T-helper 17 cell (primary cell): ENCODE measurements at regions not wholly inside any gene's neighbourhood (a gene's known extent, or its start where the extent isn't known, plus 50 kb on each side); places are given as distances from the start of the nearest gene placed in this dataset.
"Not testable (repeated sequence)": the region's sequence is repeated elsewhere in the genome, so short reads cannot be mapped to it uniquely, and the experiment has no call there.

Source experiments
- ATAC-seq: fragments of 150-1000 bp; cut with Tn5 transposase; 2 replicates; pipeline ENCODE4 v1.10.0; 2021; ENCODE audit warnings: mild to moderate bottlenecking, moderate library complexity
- DNase-seq, 3 donors: peaks; one replicate each; pipeline versions ENCODE4 v3.0.0 to v3.0.0-alpha.2; 2020 to 2021
- H3K9me3 ChIP-seq: one replicate; pipeline ENCODE4 v1.7.0; 2013; ENCODE audit warnings: low read length, mild to moderate bottlenecking; ENCODE audit not compliant: control insufficient read depth, poor library complexity, severe bottlenecking
- H3K27ac Mint-ChIP-seq: one replicate; pipeline ENCODE4 v1.8.0; 2022; ENCODE audit warnings: mild to moderate bottlenecking, moderate library complexity, mixed read lengths
- H3K27me3 Mint-ChIP-seq: one replicate; pipeline ENCODE4 v1.8.0; 2022; ENCODE audit warnings: mixed read lengths
- H3K36me3 Mint-ChIP-seq: one replicate; pipeline ENCODE4 v1.8.0; 2022; ENCODE audit warnings: low read depth, mixed read lengths
- H3K4me1 Mint-ChIP-seq: one replicate; pipeline ENCODE4 v1.8.0; 2022; ENCODE audit warnings: mild to moderate bottlenecking, mixed read lengths
- H3K4me3 Mint-ChIP-seq: one replicate; pipeline ENCODE4 v1.8.0; 2022; ENCODE audit warnings: mild to moderate bottlenecking, moderate library complexity, mixed read lengths

DNA sequence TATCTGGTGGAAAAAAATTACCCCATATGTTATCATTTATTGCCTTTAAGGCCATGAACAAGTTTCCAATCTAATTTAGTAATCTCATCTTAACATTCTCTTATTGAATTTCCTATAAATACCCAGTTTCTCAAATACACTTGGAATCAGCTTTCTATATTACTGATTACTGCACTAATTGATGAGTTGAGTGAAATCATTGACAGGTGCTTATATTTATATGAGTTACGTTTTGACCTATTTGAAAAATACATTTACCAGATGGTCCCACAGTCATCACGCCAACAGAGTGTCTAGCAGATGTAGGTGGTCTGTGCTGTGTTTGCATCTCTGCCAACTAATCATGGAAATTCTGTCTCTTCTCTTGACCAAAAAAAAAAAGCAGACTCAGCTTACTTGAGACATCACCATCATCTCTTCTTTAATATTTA, 307.3 kb upstream of the NREP start:
- no peak for ATAC-seq
- no peaks in the 10 kb centered on the region for H3K4me1 Mint-ChIP-seq
- no peak for DNase-seq
- H3K9me3 ChIP-seq, result no peaks in the 10 kb centered on the region
- H3K27me3 Mint-ChIP-seq, result peaks cover 16% of the 10 kb centered on the region
- no peak overlapping the region for H3K4me3 Mint-ChIP-seq
- H3K36me3 Mint-ChIP-seq, result no peaks in the 10 kb centered on the region
- H3K27ac Mint-ChIP-seq, result no peak overlapping the region

DNA sequence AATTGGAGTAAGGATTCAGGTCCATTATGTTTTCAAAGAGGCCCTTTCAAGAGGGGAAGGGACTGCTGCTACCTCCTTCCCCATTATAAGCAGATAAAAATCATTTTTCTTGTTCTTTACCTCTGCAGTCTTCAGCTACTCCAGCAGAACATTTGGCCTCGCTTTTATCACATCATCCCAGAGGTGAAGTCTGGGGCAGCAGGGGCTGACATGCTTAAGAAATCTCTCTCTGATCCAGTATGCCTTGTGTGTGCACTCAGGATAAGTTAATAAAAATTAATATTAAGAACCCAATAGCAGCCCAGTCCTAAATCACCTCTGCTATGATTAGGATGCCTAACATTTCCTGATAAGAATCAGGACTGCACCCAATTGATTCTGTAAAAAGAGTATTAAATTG, 306.9 kb upstream of the NREP start:
- H3K36me3 Mint-ChIP-seq, result no peaks in the 10 kb centered on the region
- H3K27me3 Mint-ChIP-seq, result peaks cover 16% of the 10 kb centered on the region
- no peak overlapping the region for H3K27ac Mint-ChIP-seq
- H3K4me1 Mint-ChIP-seq, result no peaks in the 10 kb centered on the region
- ATAC-seq, result no peak
- H3K9me3 ChIP-seq, result no peaks in the 10 kb centered on the region
- no peak overlapping the region for H3K4me3 Mint-ChIP-seq
- no peak for DNase-seq

DNA sequence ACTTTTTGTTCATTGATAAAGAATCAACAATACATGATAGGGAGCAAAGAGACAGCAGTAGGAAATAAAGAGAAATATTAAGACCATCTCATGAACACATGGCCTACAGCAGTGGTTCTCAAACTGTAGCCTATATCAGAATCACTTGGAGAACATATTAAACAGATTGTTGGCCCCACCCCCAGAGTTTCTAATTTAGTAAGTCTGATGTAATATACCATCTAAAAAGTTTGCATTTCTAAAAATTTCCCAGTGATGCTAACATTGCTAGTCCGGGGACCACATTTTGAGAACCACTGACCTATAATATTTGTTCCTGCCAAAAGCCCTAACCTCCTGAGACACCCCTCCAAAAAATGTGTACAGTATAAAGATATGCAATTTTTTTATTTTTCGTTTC, 306.2 kb upstream of the NREP start:
- DNase-seq, result no peak
- Mint-ChIP-seq H3K27me3 (peaks cover 16% of the 10 kb centered on the region), H3K4me1 (no peaks in the 10 kb centered on the region), H3K4me3 (no peak overlapping the region), H3K27ac (no peak overlapping the region), H3K36me3 (no peaks in the 10 kb centered on the region)
- ATAC-seq, result no peak
- H3K9me3 ChIP-seq, result no peaks in the 10 kb centered on the region

GRCh38 chr5:112062181-112062580, 305.2 kb upstream of the NREP start:
- no peak overlapping the region for H3K27ac Mint-ChIP-seq
- H3K4me3 Mint-ChIP-seq, result no peak overlapping the region
- no peaks in the 10 kb centered on the region for H3K4me1 Mint-ChIP-seq
- DNase-seq (no peak), ATAC-seq (no peak)
- H3K27me3 Mint-ChIP-seq, result peaks cover 9% of the 10 kb centered on the region
- no peaks in the 10 kb centered on the region for H3K36me3 Mint-ChIP-seq
- no peaks in the 10 kb centered on the region for H3K9me3 ChIP-seq

- Mint-ChIP-seq H3K4me1 (no peaks in the 10 kb centered on the region), H3K27ac (no peak overlapping the region), H3K27me3 (peaks cover 4% of the 10 kb centered on the region), H3K4me3 (no peak overlapping the region), H3K36me3 (no peaks in the 10 kb centered on the region)
- ATAC-seq (no peak), DNase-seq (no peak)
- no peaks in the 10 kb centered on the region for H3K9me3 ChIP-seq
These were observed 304.7 kb upstream of the NREP start for GRCh38 chr5:112061666-112062065.

DNA sequence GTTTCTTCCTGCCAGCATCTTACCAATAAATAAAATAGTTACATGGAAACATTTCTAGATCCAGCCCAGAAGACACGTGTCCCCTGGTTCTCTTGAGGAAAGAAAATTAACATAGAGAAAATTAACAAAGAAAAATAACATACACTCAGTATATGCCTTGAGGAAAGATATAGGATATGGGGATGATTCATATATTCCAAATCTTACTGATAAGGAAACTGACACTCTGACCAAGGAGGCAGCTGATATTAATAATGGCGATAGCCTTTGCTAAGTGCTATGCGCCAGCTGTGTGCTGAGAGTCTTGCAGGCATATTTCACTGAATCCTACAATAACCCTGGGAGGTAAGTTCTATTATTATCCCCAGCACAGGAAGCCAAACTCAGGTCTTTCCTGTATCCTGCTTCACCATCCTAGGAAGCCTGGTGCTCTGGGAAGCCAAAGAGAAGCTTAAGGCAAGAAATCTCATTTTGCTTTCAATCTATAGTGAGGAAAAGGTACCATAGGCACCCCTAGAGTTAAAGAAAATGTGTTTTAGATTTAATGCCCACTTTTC, 302.7 kb upstream of the NREP start:
- H3K9me3 ChIP-seq, result no peaks in the 10 kb centered on the region
- no peak overlapping the region for H3K27ac Mint-ChIP-seq
- no peak for ATAC-seq
- H3K36me3 Mint-ChIP-seq, result no peaks in the 10 kb centered on the region
- H3K4me1 Mint-ChIP-seq, result no peaks in the 10 kb centered on the region
- H3K27me3 Mint-ChIP-seq, result no peaks in the 10 kb centered on the region
- H3K4me3 Mint-ChIP-seq, result no peak overlapping the region
- DNase-seq, result no peak

DNA sequence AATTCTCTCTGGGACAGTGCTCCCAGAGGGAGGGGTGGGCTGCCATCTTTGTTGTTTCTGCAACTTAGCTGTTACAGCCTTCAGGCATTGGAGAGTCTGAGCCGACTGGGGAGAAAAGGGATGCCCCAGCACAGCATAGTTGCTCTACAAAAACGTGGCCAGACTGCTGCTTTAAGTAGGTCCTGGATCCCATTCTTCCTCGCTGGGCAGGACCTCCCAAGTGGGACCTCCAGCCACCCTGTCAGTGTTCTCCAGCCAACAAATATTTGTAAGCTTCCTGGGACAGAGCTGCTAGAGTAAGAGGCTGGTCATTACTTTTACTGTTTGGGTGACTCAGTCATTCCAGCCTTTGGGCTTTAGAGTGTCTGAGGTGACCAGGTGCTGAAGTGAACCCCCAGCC, 292.7 kb upstream of the NREP start:
- ATAC-seq (no peak), DNase-seq (no peak)
- Mint-ChIP-seq H3K36me3 (no peaks in the 10 kb centered on the region), H3K27ac (no peak overlapping the region), H3K4me3 (no peak overlapping the region), H3K27me3 (no peaks in the 10 kb centered on the region), H3K4me1 (no peaks in the 10 kb centered on the region)
- no peaks in the 10 kb centered on the region for H3K9me3 ChIP-seq

- no peaks in the 10 kb centered on the region for H3K9me3 ChIP-seq
- Mint-ChIP-seq H3K4me1 (no peaks in the 10 kb centered on the region), H3K36me3 (no peaks in the 10 kb centered on the region), H3K27ac (no peak overlapping the region), H3K4me3 (no peak overlapping the region), H3K27me3 (no peaks in the 10 kb centered on the region)
- no peak for DNase-seq
- ATAC-seq, result no peak
These were observed 279.2 kb upstream of the NREP start for GRCh38 chr5:112036206-112036605.

- H3K27ac Mint-ChIP-seq, result no peak overlapping the region
- H3K4me1 Mint-ChIP-seq, result no peaks in the 10 kb centered on the region
- H3K9me3 ChIP-seq, result no peaks in the 10 kb centered on the region
- no peaks in the 10 kb centered on the region for H3K36me3 Mint-ChIP-seq
- no peaks in the 10 kb centered on the region for H3K27me3 Mint-ChIP-seq
- no peak for DNase-seq
- no peak overlapping the region for H3K4me3 Mint-ChIP-seq
- ATAC-seq, result no peak
These were observed 277.5 kb upstream of the NREP start for GRCh38 chr5:112034421-112034979.

DNA sequence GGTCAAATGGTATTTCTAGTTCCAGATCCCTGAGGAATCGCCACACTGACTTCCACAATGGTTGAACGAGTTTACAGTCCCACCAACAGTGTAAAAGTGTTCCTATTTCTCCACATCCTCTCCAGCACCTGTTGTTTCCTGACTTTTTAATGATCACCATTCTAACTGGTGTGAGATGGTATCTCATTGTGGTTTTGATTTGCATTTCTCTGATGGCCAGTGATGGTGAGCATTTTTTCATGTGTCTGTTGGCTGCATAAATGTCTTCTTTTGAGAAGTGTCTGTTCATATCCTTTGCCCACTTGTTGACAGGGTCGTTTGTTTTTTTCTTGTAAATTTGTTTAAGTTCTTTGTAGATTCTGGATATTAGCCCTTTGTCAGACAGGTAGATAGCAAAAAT, 269.9 kb upstream of the NREP start:
- not testable (repeated sequence) for DNase-seq, ATAC-seq, H3K27ac Mint-ChIP-seq, H3K4me1 Mint-ChIP-seq, H3K27me3 Mint-ChIP-seq, H3K4me3 Mint-ChIP-seq, H3K36me3 Mint-ChIP-seq, H3K9me3 ChIP-seq

- no peak overlapping the region for H3K27ac Mint-ChIP-seq
- no peaks in the 10 kb centered on the region for H3K4me1 Mint-ChIP-seq
- DNase-seq, result no peak
- no peaks in the 10 kb centered on the region for H3K36me3 Mint-ChIP-seq
- no peak for ATAC-seq
- no peaks in the 10 kb centered on the region for H3K27me3 Mint-ChIP-seq
- H3K9me3 ChIP-seq, result no peaks in the 10 kb centered on the region
- H3K4me3 Mint-ChIP-seq, result no peak overlapping the region
These were observed 268.8 kb upstream of the NREP start for GRCh38 chr5:112025757-112026156.

GRCh38 chr5:112024769-112025168, 267.8 kb upstream of the NREP start:
- Mint-ChIP-seq H3K27me3 (no peaks in the 10 kb centered on the region), H3K4me3 (no peak overlapping the region), H3K36me3 (no peaks in the 10 kb centered on the region), H3K4me1 (no peaks in the 10 kb centered on the region), H3K27ac (no peak overlapping the region)
- ATAC-seq, result no peak
- no peaks in the 10 kb centered on the region for H3K9me3 ChIP-seq
- no peak for DNase-seq

GRCh38 chr5:112024221-112024620, 267.2 kb upstream of the NREP start:
- no peak for DNase-seq
- no peak for ATAC-seq
- H3K4me1 Mint-ChIP-seq, result no peaks in the 10 kb centered on the region

DNA sequence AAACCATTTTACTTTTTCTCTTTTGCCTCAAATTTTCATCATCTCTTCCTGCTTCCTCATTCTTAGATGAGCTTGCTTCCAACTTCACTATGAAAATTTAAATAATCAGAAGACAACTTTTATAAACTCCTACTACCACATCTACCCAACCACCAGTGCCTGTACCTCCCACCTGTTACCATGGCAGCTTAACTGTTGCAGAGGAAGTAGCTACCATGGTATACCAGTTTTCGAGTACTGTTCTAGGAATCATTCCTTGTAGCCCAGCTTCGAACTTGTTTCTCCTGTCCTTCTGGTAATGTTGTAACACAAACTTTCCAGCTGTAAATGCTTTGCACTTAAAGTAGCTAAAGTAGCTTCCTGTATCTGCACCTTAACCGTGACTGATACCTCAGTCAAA, 266.8 kb upstream of the NREP start:
- Mint-ChIP-seq H3K27ac (no peak overlapping the region), H3K4me1 (no peaks in the 10 kb centered on the region), H3K4me3 (no peak overlapping the region), H3K36me3 (no peaks in the 10 kb centered on the region), H3K27me3 (no peaks in the 10 kb centered on the region)
- no peak for DNase-seq
- no peaks in the 10 kb centered on the region for H3K9me3 ChIP-seq
- ATAC-seq, result no peak

More at GRCh38 chr5:112024221-112024620, 267.2 kb upstream of the NREP start:
- H3K9me3 ChIP-seq, result no peaks in the 10 kb centered on the region
- Mint-ChIP-seq H3K36me3 (no peaks in the 10 kb centered on the region), H3K27ac (no peak overlapping the region), H3K4me3 (no peak overlapping the region), H3K27me3 (no peaks in the 10 kb centered on the region)
